ENCODE measurements at regions not wholly inside any gene's neighbourhood (a gene's known extent, or its start where the extent isn't known, plus 50 kb on each side); places are given as distances from the start of the nearest gene placed in this dataset.

DNA sequence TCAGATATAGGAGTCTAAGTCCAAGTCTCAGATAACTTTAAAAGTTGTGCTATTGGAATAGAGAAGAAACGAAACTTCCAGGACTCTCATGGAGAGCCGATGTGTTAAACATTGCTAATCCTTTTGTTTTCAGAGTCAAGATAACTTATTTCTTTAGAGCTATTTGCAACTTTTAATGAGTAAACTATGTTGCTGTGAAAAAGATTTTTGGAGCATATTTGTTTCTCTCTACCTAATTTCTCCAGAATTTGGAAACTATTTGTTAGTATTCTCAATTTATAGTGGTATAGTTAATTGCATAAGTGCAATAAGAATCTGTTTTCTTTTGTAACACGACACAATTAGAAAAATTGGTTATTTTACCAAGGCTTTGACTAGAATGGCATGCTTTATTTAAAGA, 588.9 kb downstream of the NTRK3 start:
- no peak overlapping the region for H3K27ac ChIP-seq
- H3K4me1 ChIP-seq, result no peaks in the 10 kb centered on the region
- H3K4me3 ChIP-seq, result no peak overlapping the region
- no peaks in the 10 kb centered on the region for H3K27me3 ChIP-seq
- intact Hi-C loops (cut with DNase I; ENCODE audit: low total_unique reads), result no loop called here
- H3K36me3 ChIP-seq, result no peaks in the 10 kb centered on the region
- DNase-seq (ENCODE audit: low spot score in 2 of 2), result no peak
- TF ChIP-seq POLR2AphosphoS5 (IDR thresholded peaks at IDR 0.05), result no peak
- no peak for TF ChIP-seq POLR2A (IDR thresholded peaks at IDR 0.05)
- H3K9me3 ChIP-seq, result peaks cover 4 to 13% of the 10 kb centered on the region in 2 donors

GRCh38 chr15:87662575-87662974, 594.0 kb downstream of the NTRK3 start:
- no peak for TF ChIP-seq CTCF (IDR thresholded peaks at IDR 0.05)
- TF ChIP-seq POLR2AphosphoS5 (IDR thresholded peaks at IDR 0.05), result no peak
- TF ChIP-seq POLR2A (IDR thresholded peaks at IDR 0.05), result no peak
- H3K27ac ChIP-seq, result no peak overlapping the region
- no peak for DNase-seq (ENCODE audit: low spot score in 2 of 2)
- no peaks in the 10 kb centered on the region for H3K36me3 ChIP-seq
- no peaks in the 10 kb centered on the region for H3K4me1 ChIP-seq
- no peaks in the 10 kb centered on the region for H3K27me3 ChIP-seq
- H3K9me3 ChIP-seq, result peaks cover under 1 to 3% of the 10 kb centered on the region in 2 donors
- intact Hi-C loops (cut with DNase I; ENCODE audit: low total_unique reads), result no loop called here
- H3K4me3 ChIP-seq, result no peak overlapping the region

DNA sequence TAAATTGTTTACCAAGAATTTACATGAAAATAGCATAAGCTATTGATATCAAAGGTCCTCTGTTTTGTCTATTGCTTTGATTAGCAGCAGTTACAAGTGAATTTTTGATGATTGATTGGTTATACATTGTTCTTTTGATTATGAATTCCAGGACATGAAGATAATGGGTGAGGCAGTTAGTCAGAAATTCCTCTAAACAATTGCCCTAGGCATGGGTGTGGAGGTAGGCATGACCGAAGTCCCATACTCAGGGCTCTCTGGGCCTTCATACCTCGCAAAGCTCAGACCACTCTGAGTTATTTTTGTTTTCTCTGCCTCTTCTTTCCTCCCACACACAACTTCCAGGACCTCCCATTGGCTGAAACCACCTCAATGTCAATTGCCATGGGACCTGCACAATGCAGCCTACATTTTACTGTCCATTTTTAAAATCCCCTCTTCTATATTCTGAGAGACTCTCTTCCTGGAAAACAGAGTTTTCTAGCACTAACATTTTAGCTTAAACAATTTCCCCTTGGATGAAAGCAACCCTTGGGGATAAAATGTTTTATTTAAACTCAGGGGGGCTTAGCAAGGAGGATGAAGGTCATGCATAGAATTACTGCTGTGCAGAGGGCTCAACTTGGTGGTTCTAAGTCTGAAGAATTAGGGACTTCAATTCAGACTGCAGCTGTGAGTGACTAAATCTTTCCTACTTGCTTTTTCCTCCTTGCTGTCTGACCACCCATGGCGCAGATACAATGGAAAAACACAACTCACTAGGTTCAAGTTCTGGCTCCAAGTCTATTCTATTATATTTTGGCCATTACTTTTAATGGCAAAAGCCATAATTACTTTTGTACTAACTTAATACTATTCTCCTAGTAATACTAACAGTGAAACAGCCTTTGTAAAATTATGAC, 594.8 kb downstream of the NTRK3 start:
- Histone ChIP-seq H3K4me3 (no peak overlapping the region), H3K27ac (no peak overlapping the region), H3K4me1 (no peaks in the 10 kb centered on the region), H3K36me3 (no peaks in the 10 kb centered on the region), H3K27me3 (no peaks in the 10 kb centered on the region), H3K9me3 (no peaks in the 10 kb centered on the region)
- intact Hi-C loops (cut with DNase I; ENCODE audit: low total_unique reads), result no loop called here
- TF ChIP-seq CTCF (IDR thresholded peaks at IDR 0.05) (no peak), POLR2AphosphoS5 (IDR thresholded peaks at IDR 0.05) (no peak), POLR2A (IDR thresholded peaks at IDR 0.05) (no peak)
- DNase-seq (ENCODE audit: low spot score in 2 of 2), result no peak

- H3K27ac ChIP-seq, result no peak overlapping the region
- no peak for TF ChIP-seq CTCF (IDR thresholded peaks at IDR 0.05)
- no peak for TF ChIP-seq POLR2A (IDR thresholded peaks at IDR 0.05)
- no peak for TF ChIP-seq POLR2AphosphoS5 (IDR thresholded peaks at IDR 0.05)
- H3K36me3 ChIP-seq, result no peaks in the 10 kb centered on the region
- no peak for DNase-seq (ENCODE audit: low spot score in 2 of 2)
- no peaks in the 10 kb centered on the region for H3K27me3 ChIP-seq
- intact Hi-C loops (cut with DNase I; ENCODE audit: low total_unique reads), result no loop called here
- H3K4me3 ChIP-seq, result no peak overlapping the region
- no peaks in the 10 kb centered on the region for H3K9me3 ChIP-seq
- no peaks in the 10 kb centered on the region for H3K4me1 ChIP-seq
These were observed 596.0 kb downstream of the NTRK3 start for GRCh38 chr15:87660251-87661129.

GRCh38 chr15:87656372-87656771, 600.2 kb downstream of the NTRK3 start:
- H3K36me3 ChIP-seq, result no peaks in the 10 kb centered on the region
- DNase-seq (ENCODE audit: low spot score in 2 of 2), result no peak

More at GRCh38 chr15:87656372-87656771, 600.2 kb downstream of the NTRK3 start:
- H3K4me1 ChIP-seq, result no peaks in the 10 kb centered on the region
- no peak overlapping the region for H3K4me3 ChIP-seq
- no peak overlapping the region for H3K27ac ChIP-seq
- H3K27me3 ChIP-seq, result no peaks in the 10 kb centered on the region
- intact Hi-C loops (cut with DNase I; ENCODE audit: low total_unique reads), result no loop called here
- no peaks in the 10 kb centered on the region for H3K9me3 ChIP-seq
- TF ChIP-seq POLR2AphosphoS5 (IDR thresholded peaks at IDR 0.05) (no peak), CTCF (IDR thresholded peaks at IDR 0.05) (no peak), POLR2A (IDR thresholded peaks at IDR 0.05) (no peak)

Data from breast epithelium (tissue), 4 donors.